ENCODE measurements at regions not wholly inside any gene's neighbourhood (a gene's known extent, or its start where the extent isn't known, plus 50 kb on each side); places are given as distances from the start of the nearest gene placed in this dataset.
"Not testable (repeated sequence)": the region's sequence is repeated elsewhere in the genome, so short reads cannot be mapped to it uniquely, and the experiment has no call there.

DNA sequence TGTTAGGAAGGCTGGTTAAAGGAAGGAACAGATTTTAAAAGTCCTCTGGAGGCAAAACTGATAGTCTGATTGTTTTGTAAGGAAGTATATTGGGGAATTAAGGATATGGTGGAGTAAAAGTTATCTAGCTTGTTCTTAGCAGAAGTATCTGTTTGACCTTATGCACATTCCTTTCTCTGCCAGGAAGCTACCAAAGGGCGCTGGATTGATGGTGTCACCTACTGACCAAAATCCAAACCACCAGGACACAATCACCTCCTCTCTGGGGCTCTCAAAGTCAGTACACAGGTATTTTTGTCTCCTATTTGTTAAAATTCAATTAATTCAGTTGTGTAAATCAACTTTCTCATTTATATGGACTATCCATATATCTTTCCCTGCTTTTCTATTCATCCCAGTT is 484.5 kb downstream of the NUP35 start:
- DNase-seq (ENCODE audit: low read depth in 2 of 2) = no peak

DNA sequence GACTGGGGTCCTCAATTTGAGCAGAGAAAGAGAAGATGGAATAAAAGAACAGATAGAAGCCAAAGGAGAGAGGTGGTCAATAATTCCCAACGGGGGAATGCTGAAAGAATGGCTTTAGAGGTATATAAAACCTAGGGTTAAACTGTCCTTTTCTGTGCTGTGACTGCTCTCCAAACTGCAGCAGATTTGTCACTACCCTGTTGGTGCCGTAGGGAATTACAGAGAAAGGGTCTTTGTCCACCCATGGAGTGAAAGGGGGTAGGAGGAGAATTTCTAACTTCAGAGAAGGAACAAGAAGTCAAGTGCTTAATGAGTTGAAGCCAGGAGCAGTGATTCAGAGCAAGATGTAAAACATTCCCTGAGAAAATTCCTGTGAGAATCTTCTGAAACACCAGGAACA is 486.5 kb downstream of the NUP35 start:
- no peak for DNase-seq (ENCODE audit: low read depth in 2 of 2)

DNA sequence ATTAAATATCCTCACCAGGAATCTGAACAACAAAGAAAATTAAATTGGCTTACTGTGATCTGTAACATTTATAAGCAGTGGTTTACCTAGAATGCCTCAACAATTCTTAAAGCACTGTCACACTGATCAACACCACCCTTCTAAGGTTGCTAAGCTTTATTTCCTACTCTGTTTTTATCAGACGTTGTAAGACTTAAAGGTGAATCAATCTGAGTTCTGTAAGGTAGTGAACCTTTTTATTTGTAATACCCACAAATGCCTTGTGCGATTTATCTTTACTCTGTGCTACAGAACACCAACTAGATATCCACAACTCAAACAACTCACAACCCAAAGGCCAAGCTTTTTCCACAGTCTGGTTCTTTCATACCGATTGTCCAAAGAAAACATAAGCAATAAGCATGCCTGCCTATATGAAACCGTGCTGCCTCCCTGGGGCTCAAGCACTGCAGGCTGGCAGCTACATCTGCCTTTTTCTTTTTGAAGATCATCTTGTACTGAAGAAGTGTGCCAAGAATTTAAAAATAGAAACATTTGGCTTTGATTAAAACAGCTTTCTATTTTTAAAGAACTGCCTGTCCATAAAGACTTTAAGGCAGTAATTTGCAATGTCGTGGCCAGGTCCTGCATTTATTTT is 490.7 kb downstream of the NUP35 start:
- peak in 1 of 2 experiments; percentile 5 for DNase-seq (ENCODE audit: low read depth in 2 of 2)

DNA sequence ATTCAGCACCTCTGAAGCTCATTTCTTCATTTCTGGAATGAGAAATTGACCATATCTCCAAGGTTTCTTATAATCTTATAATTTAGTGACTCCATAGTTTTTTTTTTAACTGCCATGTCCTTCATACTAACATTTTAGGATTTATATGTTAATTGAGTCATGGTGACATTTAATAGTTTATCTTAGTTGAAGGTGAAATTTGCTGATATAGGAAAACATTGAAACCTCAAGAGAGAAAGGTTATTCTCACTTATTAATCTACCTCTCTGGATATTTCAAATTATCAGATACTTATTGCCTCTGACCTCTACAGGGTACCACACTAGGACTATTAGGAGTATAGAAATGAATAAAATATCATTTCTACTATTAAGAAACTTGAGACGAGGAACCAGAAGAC is 499.0 kb downstream of the NUP35 start:
- DNase-seq (ENCODE audit: low read depth in 2 of 2) = no peak

DNA sequence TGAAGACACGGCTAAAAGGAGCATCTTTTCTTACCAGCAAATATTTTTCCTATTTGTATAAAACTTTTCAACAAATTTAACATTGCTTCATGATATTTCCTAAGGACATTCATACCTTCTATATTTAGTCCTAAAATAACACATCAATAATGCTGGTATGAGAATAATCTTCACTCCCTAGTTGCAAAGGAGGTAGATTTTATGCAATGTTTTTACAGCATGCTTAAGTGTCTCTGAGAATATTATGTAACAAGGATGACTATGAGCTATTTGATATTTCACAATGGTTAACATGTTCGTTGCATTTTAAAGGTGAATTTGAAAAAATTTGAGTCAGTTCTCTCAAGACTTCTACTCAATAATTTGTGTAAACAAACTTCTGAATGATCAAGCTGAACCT is 506.7 kb downstream of the NUP35 start:
- DNase-seq (ENCODE audit: low read depth in 2 of 2) = no peak

DNA sequence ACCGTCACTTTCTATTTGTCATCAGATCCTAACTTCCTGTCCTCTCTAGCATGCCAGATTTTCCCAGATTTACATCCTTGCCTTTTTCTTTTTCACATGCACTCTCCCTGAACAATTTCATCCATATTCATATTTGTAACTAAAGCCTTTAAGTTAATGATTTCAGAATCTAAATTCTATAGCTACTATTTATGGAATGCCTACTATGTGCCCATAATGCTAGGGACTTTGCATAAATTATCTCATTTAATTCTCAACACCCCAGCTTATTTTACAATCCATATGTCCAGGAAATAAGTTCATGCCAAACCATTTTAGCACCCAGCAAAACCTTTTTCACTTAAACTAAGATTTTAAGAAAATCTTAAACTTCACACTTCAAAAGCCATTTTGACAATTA is 531.9 kb downstream of the NUP35 start:
- DNase-seq (ENCODE audit: low read depth in 2 of 2) = no peak

DNA sequence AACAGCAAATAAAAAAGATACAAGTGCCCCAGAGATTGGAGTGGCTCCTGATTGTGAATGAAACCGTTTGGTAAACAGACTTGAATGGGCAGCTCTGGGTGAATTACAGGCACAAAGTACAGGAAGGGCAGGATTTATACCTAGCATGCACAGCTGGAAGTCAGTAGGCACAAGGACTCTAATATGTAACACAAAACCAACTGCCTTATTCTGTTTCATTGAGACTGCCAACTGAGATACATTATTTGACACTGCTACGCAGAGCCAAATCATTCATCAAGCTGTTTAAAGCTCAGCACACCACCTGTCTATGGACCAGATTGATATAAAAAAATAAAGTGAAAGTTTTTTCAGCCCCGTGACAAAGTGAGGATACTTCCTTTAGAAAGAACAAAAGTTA is 541.2 kb downstream of the NUP35 start:
- no peak for DNase-seq (ENCODE audit: low read depth in 2 of 2)

DNA sequence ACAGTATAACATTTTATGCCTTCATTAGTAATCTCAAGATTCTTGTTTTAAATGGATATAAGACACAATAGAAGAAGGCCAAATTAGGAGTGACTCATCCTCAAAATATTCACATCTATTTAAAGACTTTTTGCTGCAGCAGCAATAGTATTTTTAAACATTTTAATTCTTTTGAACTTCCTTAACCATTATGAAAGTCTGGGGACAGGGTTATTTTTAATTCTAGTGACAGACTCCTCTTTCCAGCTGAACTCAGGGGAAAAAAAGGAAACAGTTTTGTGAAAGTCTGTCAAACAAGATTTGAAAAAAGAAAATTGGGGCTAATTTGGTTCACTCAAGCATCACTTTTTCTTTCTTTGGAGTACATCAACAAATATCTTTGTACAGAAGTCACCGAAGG is 541.8 kb downstream of the NUP35 start:
- DNase-seq (ENCODE audit: low read depth in 2 of 2) = peak; percentile 0 to 3

DNA sequence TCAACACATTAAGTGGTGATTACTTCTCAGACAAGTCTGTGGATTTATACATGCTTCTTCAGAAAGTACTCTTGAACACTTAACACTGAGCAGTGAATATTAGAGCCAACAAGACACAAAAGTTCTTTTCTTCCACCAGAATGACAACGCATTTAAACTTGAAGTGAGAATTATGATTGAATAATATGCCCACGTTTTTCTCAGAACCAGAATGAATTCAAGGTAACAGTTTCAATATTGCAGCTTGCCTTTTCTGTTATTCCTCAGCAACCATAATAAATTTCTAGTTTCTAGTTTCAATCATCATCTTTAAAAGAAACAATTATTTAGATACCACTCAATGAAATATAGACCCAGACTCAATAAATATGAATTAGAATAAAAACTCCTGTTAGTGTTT is 547.0 kb downstream of the NUP35 start:
- DNase-seq (ENCODE audit: low read depth in 2 of 2) = no peak

DNA sequence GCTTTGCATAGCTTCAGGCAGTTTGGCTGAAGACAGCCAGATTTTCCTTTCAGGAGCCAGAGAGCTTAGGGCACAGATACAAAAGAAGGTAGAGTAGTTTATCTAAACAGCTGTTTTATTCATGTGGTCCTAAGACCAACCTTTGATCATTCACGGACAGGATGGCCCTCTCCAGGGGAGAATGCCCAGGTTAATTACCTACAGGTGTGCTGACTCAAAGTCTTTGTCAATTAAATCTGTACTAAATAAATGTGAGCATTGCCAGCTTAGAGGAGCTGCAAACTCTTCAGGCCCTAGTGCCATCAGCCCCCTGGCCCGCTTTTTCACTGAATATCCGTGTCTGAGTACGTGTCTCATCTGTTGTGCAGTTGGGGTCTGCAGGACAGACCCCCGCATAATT is 554.7 kb downstream of the NUP35 start:
- DNase-seq (ENCODE audit: low read depth in 2 of 2) = no peak

DNA sequence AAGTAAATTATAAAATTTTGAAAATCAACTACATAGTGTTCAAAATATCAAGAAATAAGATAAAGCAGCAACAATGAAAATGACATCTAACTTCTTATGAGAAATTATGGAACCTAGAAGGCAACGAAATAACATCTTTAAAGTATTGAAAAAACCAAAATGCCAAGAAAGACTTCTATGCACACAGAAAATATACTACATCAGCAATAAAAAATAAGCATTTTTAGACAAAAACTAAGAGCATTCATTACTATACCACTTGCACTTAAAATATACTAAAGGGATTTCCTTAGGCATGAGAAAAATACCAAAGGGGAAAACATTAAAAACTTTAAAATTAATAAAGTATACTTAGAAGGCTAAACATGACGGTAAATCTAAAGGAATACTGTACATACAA is 556.3 kb downstream of the NUP35 start:
- DNase-seq (ENCODE audit: low read depth in 2 of 2) = no peak

DNA sequence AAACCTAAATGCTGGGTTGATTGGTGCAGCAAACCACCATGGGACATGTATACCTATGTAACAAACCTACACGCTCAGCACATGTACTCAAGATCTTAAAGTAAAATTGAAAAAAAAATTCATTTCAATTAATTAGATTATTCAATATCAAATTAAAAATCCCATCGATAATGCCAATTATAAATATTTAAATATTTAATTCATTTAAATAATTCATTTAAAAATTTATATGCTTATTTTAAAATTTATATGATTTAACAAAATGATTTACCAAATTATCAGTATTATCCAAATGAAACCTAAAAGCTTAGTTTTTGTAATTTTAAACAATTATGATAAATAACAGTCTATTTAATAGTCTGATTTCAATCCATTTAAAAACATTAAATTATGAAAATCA is 560.4 kb downstream of the NUP35 start:
- no peak for DNase-seq (ENCODE audit: low read depth in 2 of 2)

DNA sequence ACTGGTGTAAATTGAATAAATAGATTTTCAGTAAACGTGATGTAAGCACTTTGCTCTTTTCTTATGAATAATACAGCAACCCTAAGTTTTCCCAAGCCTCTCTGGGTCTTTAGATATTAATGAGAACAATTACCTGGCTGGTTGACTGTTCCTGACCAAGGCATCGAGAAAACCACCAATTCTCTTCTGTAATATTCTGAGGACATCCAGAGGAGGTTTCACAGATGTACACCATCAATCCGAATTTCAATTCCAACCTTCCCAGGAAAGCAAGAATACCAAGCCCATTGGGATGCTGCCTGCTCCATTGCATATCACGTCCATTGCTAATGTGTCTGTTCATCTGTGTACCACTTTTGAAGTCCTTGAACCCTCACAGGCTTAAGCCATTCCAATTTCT is 571.8 kb downstream of the NUP35 start:
- DNase-seq (ENCODE audit: low read depth in 2 of 2) = no peak

DNA sequence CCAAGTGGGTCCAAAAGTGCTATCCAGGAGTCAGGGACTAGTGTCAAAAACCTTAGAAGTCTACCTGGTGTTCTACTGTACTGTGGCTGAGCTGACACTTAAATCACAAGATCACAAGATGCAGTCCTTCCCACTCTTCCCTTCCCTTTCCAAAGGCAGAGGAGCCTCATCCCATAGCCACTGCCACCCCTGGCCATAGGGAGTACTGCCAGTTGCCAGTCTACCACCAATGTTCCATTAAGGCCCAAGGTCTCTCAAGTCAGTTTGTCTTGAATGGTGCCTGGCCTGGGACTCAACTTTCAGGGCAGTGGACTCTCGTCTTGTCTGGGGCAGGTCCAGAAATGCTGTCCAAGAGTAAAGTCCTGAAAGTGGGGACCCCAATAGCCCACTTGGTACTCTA is 585.6 kb downstream of the NUP35 start:
- DNase-seq (ENCODE audit: low read depth in 2 of 2) = no peak

DNA sequence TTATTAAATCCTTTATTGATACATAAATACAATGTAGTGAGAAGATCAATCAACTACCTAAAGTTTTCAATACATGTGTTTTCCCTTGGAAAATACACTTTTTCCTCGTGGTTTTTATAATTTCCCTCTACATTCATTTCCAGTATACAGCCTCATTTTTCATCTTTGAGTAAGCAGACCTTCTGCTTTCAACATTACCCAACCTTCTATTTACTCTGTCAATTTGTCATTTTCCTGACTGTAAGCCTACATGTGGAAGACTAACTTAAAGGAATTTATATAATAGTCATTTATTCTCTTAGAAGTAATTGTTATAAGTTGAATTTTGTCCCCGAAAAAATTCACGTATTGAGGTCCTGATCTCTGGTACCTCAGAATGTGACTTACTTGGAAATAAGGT is 594.0 kb downstream of the NUP35 start:
- no peak for DNase-seq (ENCODE audit: low read depth in 2 of 2)

DNA sequence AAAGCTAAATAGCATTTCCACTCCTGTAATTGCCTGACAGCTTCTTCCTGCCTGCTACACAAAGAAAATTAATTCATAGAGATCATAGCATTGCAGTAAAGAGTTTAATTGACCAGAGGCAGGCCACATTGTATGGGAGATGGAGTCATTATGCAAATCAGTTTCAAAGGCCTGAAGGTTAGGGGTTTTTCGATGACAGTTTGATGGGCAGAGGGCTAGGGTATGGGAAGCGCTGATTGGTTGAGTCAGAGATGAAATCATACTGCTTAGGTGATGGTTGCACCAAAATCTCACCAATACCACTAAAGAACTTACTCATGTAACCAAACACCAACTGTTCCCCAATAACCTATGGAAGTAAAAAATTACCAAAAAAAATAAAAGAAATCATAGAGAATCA is 599.0 kb downstream of the NUP35 start:
- no peak for DNase-seq (ENCODE audit: low read depth in 2 of 2)

DNA sequence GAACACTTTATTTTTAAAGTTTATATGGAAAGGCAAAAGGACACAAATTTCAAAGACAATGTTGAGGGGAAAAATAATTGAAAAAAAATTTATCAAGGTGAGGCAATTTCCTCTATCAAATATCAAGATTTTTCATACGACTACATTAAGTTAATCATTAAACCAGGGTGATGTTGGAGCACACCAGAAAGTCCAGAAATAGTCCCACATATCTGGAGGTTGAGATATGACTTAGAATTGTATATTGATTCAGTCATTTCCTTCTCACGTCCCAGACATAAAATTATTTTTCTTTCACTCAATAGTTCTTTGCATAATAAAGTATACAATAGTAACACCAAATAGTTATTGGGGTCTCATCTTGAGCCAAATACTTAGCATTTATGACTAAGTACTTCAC is 605.1 kb downstream of the NUP35 start:
- DNase-seq (ENCODE audit: low read depth in 2 of 2) = no peak

DNA sequence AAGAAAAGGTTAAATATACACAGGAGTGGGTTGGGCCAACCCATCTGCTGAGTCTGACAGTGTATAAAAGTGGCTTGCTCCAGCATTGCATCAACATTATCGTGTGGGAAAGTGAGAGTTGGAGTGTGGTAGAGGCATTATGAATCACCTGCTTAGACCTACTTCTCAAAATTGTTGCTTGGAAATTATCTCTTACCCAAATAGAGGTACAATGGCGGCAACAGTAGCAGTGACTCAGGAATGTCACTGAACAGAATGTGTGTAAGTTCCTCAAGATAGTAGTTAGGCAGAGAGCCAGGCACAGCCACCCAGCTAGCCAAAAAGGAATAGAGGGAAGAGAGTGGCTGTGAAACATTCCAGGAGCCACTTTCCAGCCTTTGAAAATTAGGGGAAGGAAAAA is 616.0 kb downstream of the NUP35 start:
- DNase-seq (ENCODE audit: low read depth in 2 of 2) = no peak

DNA sequence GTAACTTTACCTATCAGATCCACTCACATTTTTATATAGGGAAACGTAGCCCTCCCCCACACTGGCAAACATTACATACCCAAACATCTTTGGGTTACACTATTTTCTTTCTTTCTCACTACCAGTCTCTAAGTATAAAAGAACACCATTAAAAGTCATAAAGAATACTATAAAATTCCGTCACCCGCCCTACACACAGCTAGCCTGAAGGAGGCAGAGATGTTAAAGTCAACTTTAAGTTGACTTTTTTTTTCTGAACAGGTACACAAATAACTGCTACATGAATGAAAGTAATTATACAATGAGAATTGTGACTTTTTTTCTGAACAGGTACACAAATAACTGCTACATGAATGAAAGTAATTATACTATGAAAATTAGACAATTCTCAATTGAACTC is 628.3 kb downstream of the NUP35 start:
- no peak for DNase-seq (ENCODE audit: low read depth in 2 of 2)

DNA sequence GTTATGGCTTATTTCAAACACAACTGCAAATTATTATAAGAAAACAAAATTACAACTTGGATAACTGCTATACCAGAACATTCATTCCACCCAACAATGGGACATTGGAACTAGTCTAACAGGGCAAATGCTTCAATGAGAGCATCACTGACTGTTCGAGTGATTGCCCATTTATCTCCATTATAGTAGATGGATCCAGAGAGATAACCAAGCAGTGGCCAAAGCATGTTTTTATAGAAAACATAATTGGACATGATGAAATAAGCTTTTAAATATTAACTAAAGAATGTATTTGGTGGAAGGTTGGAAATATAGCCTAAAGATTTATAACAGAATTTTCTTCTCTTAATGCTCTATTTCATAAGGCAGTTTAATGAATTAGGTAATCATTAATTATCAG is 634.8 kb downstream of the NUP35 start:
- DNase-seq (ENCODE audit: low read depth in 2 of 2) = no peak

DNA sequence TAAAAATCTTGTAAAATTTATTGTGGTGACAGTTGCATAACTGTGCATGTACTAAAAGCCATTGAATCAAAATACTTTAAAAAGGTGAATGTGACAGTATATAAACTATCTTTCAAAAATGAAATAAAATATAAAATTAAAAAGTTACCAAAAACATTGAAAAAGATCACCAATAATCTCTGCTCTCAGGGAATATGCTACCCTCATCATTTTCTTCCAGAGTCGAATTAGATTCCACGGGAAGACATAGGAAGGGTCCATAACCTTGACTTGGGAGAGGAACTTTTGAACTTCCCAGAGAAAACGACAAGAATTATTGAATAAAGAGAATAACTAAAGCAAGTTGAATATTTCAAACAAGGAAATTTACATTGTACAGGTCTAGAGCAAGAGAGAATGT is 649.5 kb downstream of the NUP35 start:
- no peak for DNase-seq (ENCODE audit: low read depth in 2 of 2)

DNA sequence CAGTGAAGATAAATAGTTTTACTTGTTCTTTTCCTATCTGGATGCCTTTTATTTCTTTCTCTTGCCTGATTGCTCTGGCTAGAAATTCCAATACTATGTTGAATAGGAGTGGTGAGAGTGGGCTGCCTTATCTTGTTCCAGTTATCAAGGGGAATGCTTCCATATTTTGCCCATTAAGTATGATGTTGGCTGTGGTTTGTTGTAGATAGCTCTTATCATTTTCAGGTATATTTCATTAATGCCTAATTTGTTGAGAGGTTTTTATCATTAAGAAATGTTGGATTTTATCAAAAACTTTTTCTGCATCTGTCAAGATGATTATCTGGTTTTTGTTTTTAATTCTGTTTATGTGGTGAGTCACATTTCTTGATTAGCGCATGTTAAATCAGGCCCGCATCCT is 655.8 kb downstream of the NUP35 start:
- no peak for DNase-seq (ENCODE audit: low read depth in 2 of 2)

DNA sequence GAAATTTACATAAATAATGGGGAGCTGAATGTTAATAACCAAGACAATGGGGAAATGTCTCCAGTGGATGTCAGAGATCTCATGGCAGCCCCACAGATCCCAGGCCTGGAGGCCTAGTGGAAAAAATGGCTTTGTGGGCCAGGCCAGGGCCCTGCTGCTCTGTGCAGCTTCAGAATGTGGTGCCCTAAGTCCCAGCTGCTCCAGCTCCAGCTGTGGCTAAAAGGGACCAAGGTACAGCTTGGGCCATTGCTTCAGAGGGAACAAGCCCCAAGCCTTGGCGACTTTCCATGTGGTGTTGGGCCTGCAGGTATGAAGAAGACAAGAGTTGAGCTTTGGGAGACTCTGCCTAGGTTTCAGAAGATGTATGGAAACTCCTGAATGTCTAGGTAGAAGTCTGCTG is 658.2 kb downstream of the NUP35 start:
- DNase-seq (ENCODE audit: low read depth in 2 of 2) = no peak

DNA sequence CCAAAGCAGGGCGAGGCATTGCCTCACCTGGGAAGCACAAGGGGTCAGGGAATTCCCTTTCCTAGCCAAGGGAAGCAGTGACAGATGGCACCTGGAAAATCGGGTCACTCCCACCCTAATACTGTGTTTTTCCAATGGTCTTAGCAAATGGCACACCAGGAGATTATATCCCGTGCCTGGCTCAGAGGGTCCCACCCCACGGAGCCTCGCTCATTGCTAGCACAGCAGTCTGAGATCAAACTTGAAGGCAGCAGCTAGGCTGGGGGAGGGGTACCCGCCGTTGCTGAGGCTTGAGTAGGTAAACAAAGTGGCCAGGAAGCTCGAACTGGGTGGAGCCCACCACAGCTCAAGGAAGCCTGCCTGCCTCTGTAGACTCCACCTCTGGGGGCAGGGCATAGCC is 664.6 kb downstream of the NUP35 start:
- not testable (repeated sequence) for DNase-seq (ENCODE audit: low read depth in 2 of 2)

Measured in fibroblast of skin of left biceps (primary cell).